Activated T-helper 17 cell treated with anti-CD3 and anti-CD28 coated beads, Interleukin-2, amount 50 U/mL, for 72 hours (primary cell): ENCODE measurements at regions not wholly inside any gene's neighbourhood (a gene's known extent, or its start where the extent isn't known, plus 50 kb on each side); places are given as distances from the start of the nearest gene placed in this dataset.
"Not testable (repeated sequence)": the region's sequence is repeated elsewhere in the genome, so short reads cannot be mapped to it uniquely, and the experiment has no call there.

ENCODE experiments used
- ATAC-seq: fragments of 150-1000 bp; cut with Tn5 transposase; replicated peaks from 2 replicates; pipeline ENCODE4 v1.10.0; 2021; ENCODE audit warnings: mild to moderate bottlenecking, moderate library complexity
- H3K27ac Mint-ChIP-seq: one replicate; pipeline ENCODE4 v1.8.0; 2022; ENCODE audit warnings: mixed read lengths
- H3K27me3 Mint-ChIP-seq: one replicate; pipeline ENCODE4 v1.8.0; 2022; ENCODE audit warnings: mixed read lengths
- H3K36me3 Mint-ChIP-seq: one replicate; pipeline ENCODE4 v1.8.0; 2022; ENCODE audit warnings: low read depth, mild to moderate bottlenecking, mixed read lengths
- H3K4me1 Mint-ChIP-seq: one replicate; pipeline ENCODE4 v1.8.0; 2022; ENCODE audit warnings: mixed read lengths
- H3K4me3 Mint-ChIP-seq: one replicate; pipeline ENCODE4 v1.8.0; 2022; ENCODE audit warnings: mild to moderate bottlenecking, mixed read lengths
- H3K9me3 Mint-ChIP-seq: one replicate; pipeline ENCODE4 v1.8.0; 2022; ENCODE audit warnings: mixed read lengths

GRCh38 chr6:167687116-167687725 lies 139.5 kb upstream of the AFDN start:
- peaks cover 39% of the 10 kb centered on the region for H3K27me3 Mint-ChIP-seq
- no peak overlapping the region for H3K4me3 Mint-ChIP-seq
- H3K27ac Mint-ChIP-seq, result no peak overlapping the region
- H3K4me1 Mint-ChIP-seq, result no peaks in the 10 kb centered on the region
- H3K36me3 Mint-ChIP-seq, result no peaks in the 10 kb centered on the region
- no peak for ATAC-seq
- H3K9me3 Mint-ChIP-seq, result no peaks in the 10 kb centered on the region

- Mint-ChIP-seq H3K36me3 (no peaks in the 10 kb centered on the region), H3K27me3 (peaks cover 34% of the 10 kb centered on the region), H3K27ac (no peak overlapping the region), H3K4me1 (no peaks in the 10 kb centered on the region), H3K9me3 (no peaks in the 10 kb centered on the region), H3K4me3 (no peak overlapping the region)
- no peak for ATAC-seq
Observed at GRCh38 chr6:167688123-167688522, 138.6 kb upstream of the AFDN start.

GRCh38 chr6:167689278-167689677 lies 137.4 kb upstream of the AFDN start:
- H3K4me1 Mint-ChIP-seq, result no peaks in the 10 kb centered on the region
- H3K9me3 Mint-ChIP-seq, result no peaks in the 10 kb centered on the region
- ATAC-seq, result no peak
- no peak overlapping the region for H3K27ac Mint-ChIP-seq
- no peaks in the 10 kb centered on the region for H3K36me3 Mint-ChIP-seq
- H3K4me3 Mint-ChIP-seq, result no peak overlapping the region
- peaks cover 24% of the 10 kb centered on the region for H3K27me3 Mint-ChIP-seq

- Mint-ChIP-seq H3K4me3 (no peak overlapping the region), H3K27me3 (peaks cover 26% of the 10 kb centered on the region), H3K9me3 (no peaks in the 10 kb centered on the region), H3K36me3 (no peaks in the 10 kb centered on the region), H3K27ac (no peak overlapping the region), H3K4me1 (no peaks in the 10 kb centered on the region)
- no peak for ATAC-seq
Observed at GRCh38 chr6:167689751-167690150, 137.0 kb upstream of the AFDN start.

- ATAC-seq, H3K36me3 Mint-ChIP-seq, H3K4me3 Mint-ChIP-seq, H3K27ac Mint-ChIP-seq, H3K9me3 Mint-ChIP-seq, H3K4me1 Mint-ChIP-seq: not testable (repeated sequence)
- peaks cover 20% of the 10 kb centered on the region for H3K27me3 Mint-ChIP-seq
Observed at GRCh38 chr6:167690167-167690922, 136.4 kb upstream of the AFDN start.

GRCh38 chr6:167690931-167691330 lies 135.8 kb upstream of the AFDN start:
- Mint-ChIP-seq H3K4me1 (no peaks in the 10 kb centered on the region), H3K9me3 (no peaks in the 10 kb centered on the region), H3K27me3 (peaks cover 19% of the 10 kb centered on the region), H3K4me3 (no peak overlapping the region), H3K36me3 (no peaks in the 10 kb centered on the region), H3K27ac (no peak overlapping the region)
- no peak for ATAC-seq

- Mint-ChIP-seq H3K27me3 (peaks cover 19% of the 10 kb centered on the region), H3K4me3 (no peak overlapping the region), H3K4me1 (no peaks in the 10 kb centered on the region), H3K36me3 (no peaks in the 10 kb centered on the region), H3K9me3 (no peaks in the 10 kb centered on the region), H3K27ac (no peak overlapping the region)
- ATAC-seq, result no peak
Observed at GRCh38 chr6:167691533-167692312, 135.0 kb upstream of the AFDN start.

GRCh38 chr6:167693478-167693877 lies 133.2 kb upstream of the AFDN start:
- not testable (repeated sequence) for H3K36me3 Mint-ChIP-seq, H3K27ac Mint-ChIP-seq

GRCh38 chr6:167695831-167696230 lies 130.9 kb upstream of the AFDN start:
- Mint-ChIP-seq H3K4me3 (no peak overlapping the region), H3K27me3 (peaks cover 15% of the 10 kb centered on the region), H3K9me3 (no peaks in the 10 kb centered on the region), H3K36me3 (no peaks in the 10 kb centered on the region), H3K4me1 (peaks cover 14% of the 10 kb centered on the region), H3K27ac (no peak overlapping the region)
- no peak for ATAC-seq

More at GRCh38 chr6:167693478-167693877, 133.2 kb upstream of the AFDN start:
- peaks cover 19% of the 10 kb centered on the region for H3K27me3 Mint-ChIP-seq
- H3K4me3 Mint-ChIP-seq, ATAC-seq, H3K4me1 Mint-ChIP-seq, H3K9me3 Mint-ChIP-seq: not testable (repeated sequence)

- no peaks in the 10 kb centered on the region for H3K9me3 Mint-ChIP-seq
- peaks cover 11% of the 10 kb centered on the region for H3K27me3 Mint-ChIP-seq
- H3K4me1 Mint-ChIP-seq, result peaks cover 14% of the 10 kb centered on the region
- ATAC-seq, result no peak
- H3K36me3 Mint-ChIP-seq, result no peaks in the 10 kb centered on the region
- no peak overlapping the region for H3K4me3 Mint-ChIP-seq
- H3K27ac Mint-ChIP-seq, result no peak overlapping the region
Observed at GRCh38 chr6:167696296-167696695, 130.4 kb upstream of the AFDN start.

GRCh38 chr6:167697316-167697715 lies 129.4 kb upstream of the AFDN start:
- peaks cover 8% of the 10 kb centered on the region for H3K27me3 Mint-ChIP-seq

GRCh38 chr6:167698540-167698939 lies 128.2 kb upstream of the AFDN start:
- Mint-ChIP-seq H3K27me3 (peaks cover 9% of the 10 kb centered on the region), H3K4me1 (peaks cover 14% of the 10 kb centered on the region), H3K9me3 (no peaks in the 10 kb centered on the region), H3K36me3 (no peaks in the 10 kb centered on the region), H3K4me3 (no peak overlapping the region), H3K27ac (no peak overlapping the region)
- no peak for ATAC-seq

More at GRCh38 chr6:167697316-167697715, 129.4 kb upstream of the AFDN start:
- Mint-ChIP-seq H3K4me3 (no peak overlapping the region), H3K9me3 (no peaks in the 10 kb centered on the region), H3K36me3 (no peaks in the 10 kb centered on the region), H3K27ac (no peak overlapping the region), H3K4me1 (peaks cover 14% of the 10 kb centered on the region)
- no peak for ATAC-seq

- Mint-ChIP-seq H3K4me3 (peak overlapping the region; percentile 76), H3K9me3 (no peaks in the 10 kb centered on the region), H3K27me3 (peaks cover 7% of the 10 kb centered on the region), H3K36me3 (no peaks in the 10 kb centered on the region), H3K27ac (peak overlapping the region; percentile 80), H3K4me1 (peaks cover 14% of the 10 kb centered on the region)
- peak; percentile 97 for ATAC-seq
Observed at GRCh38 chr6:167699141-167699931, 127.4 kb upstream of the AFDN start.

GRCh38 chr6:167700199-167700598 lies 126.5 kb upstream of the AFDN start:
- H3K27me3 Mint-ChIP-seq, result peaks cover 10% of the 10 kb centered on the region
- ATAC-seq, result no peak
- no peaks in the 10 kb centered on the region for H3K36me3 Mint-ChIP-seq
- peak overlapping the region; percentile 80 for H3K27ac Mint-ChIP-seq
- peak overlapping the region; percentile 76 for H3K4me3 Mint-ChIP-seq
- H3K9me3 Mint-ChIP-seq, result no peaks in the 10 kb centered on the region
- H3K4me1 Mint-ChIP-seq, result peaks cover 21% of the 10 kb centered on the region
